PC-3 (cell line): ENCODE measurements at regions not wholly inside any gene's neighbourhood (a gene's known extent, or its start where the extent isn't known, plus 50 kb on each side); places are given as distances from the start of the nearest gene placed in this dataset.
"Not testable (repeated sequence)": the region's sequence is repeated elsewhere in the genome, so short reads cannot be mapped to it uniquely, and the experiment has no call there.

ENCODE experiments used
- ATAC-seq: fragments of 200-7000 bp; cut with Tn5 transposase; 2 replicates; pipeline ENCODE4 v1.9.1; 2020; ENCODE audit warnings: mild to moderate bottlenecking, moderate library complexity
- BruUV-seq: library from RNA; stranded (reverse); fragments of 400-500 nt; replicated peaks from 2 replicates; lab custom pipeline; 2021; lab: Mats Ljungman, UMichigan
- CTCF ChIA-PET: fragments of 300-600 bp; sonication (Branson Sonifier 250); formaldehyde crosslinking; loops from one replicate; lab custom pipeline; 2022; ENCODE audit warnings: antibody characterized with exemption; lab: Charles Lee
- POLR2A ChIA-PET: fragments of 300-600 bp; sonication (Branson Sonifier 250); formaldehyde crosslinking; loops from one replicate; lab custom pipeline; 2022; ENCODE audit warnings: antibody characterized with exemption; ENCODE audit not compliant: unreplicated experiment; lab: Charles Lee
- DNase-seq: peaks from one replicate; pipeline ENCODE4 v3.0.0-alpha.2; 2015
- H2AFZ ChIP-seq: fragments of 300-600 bp; sonication (generic); 2 replicates; pipeline ENCODE4 v1.6.0; 2016; ENCODE audit warnings: antibody characterized with exemption, low read length
- H3F3A ChIP-seq: fragments of 300-600 bp; sonication (generic); one replicate; pipeline ENCODE4 v1.6.0; 2017; ENCODE audit warnings: antibody characterized with exemption, low read length, control low read depth, mild to moderate bottlenecking; ENCODE audit not compliant: unreplicated experiment
- H3K27ac ChIP-seq: fragments of 300-600 bp; sonication (generic); 2 replicates; pipeline ENCODE4 v1.5.1; 2016; ENCODE audit warnings: mild to moderate bottlenecking, low read length
- H3K27me3 ChIP-seq: fragments of 300-600 bp; sonication (generic); 2 replicates; pipeline ENCODE4 v1.6.1; 2016; ENCODE audit warnings: low read length, mixed read lengths
- H3K36me3 ChIP-seq: fragments of 300-600 bp; sonication (generic); 2 replicates; pipeline ENCODE4 v1.6.1; 2016; ENCODE audit warnings: low read depth, mixed run types, low read length, mixed read lengths
- H3K4me1 ChIP-seq: fragments of 300-600 bp; sonication (generic); 2 replicates; pipeline ENCODE4 v1.5.1; 2016; ENCODE audit warnings: low read length; ENCODE audit not compliant: insufficient read depth
- H3K4me2 ChIP-seq: fragments of 300-600 bp; sonication (generic); 2 replicates; pipeline ENCODE4 v1.6.0; 2016; ENCODE audit warnings: low read length
- H3K4me3 ChIP-seq: fragments of 300-600 bp; sonication (generic); 2 replicates; pipeline ENCODE4 v1.5.1; 2016; ENCODE audit warnings: mild to moderate bottlenecking, low read length, mixed read lengths
- H3K79me2 ChIP-seq: fragments of 300-600 bp; sonication (generic); 2 replicates; pipeline ENCODE4 v1.6.1; 2017; ENCODE audit warnings: low read length, mixed read lengths
- H3K9ac ChIP-seq: fragments of 300-600 bp; sonication (generic); 2 replicates; pipeline ENCODE4 v1.6.0; 2016; ENCODE audit warnings: mild to moderate bottlenecking, low read length
- H3K9me2 ChIP-seq: fragments of 300-600 bp; sonication (generic); replicated peaks from 2 replicates; pipeline ENCODE4 v1.6.1; 2016; ENCODE audit warnings: mixed run types, low read length, mixed read lengths
- H3K9me3 ChIP-seq: fragments of 300-600 bp; sonication (generic); 2 replicates; pipeline ENCODE4 v1.6.1; 2016; ENCODE audit warnings: low read length, mixed read lengths
- H4K20me1 ChIP-seq: fragments of 300-600 bp; sonication (generic); 2 replicates; pipeline ENCODE4 v1.6.1; 2016; ENCODE audit warnings: low read length, mixed read lengths
- EZH2 ChIP-seq: fragments of 300-600 bp; sonication (generic); IDR thresholded peaks from one replicate; pipeline ENCODE4 v1.6.1; 2017; ENCODE audit warnings: antibody characterized with exemption, mild to moderate bottlenecking, low read length; ENCODE audit not compliant: unreplicated experiment
- EZH2phosphoT487 ChIP-seq: fragments of 300-600 bp; sonication (generic); IDR thresholded peaks from 2 replicates; pipeline ENCODE4 v1.6.1; 2018; ENCODE audit warnings: mild to moderate bottlenecking, antibody characterized with exemption, low read length, borderline replicate concordance
- intact Hi-C: fragments of 100-400 bp; cut with micrococcal nuclease; formaldehyde crosslinking; loops from 2 replicates; pipeline ENCODE4 v1.9.0; 2023
- TF ChIP-seq, protein P1 (sequence below): fragments of 300-600 bp; sonication (generic); conservative IDR thresholded peaks from 2 replicates; pipeline ENCODE4 v1.5.1; 2017; ENCODE audit warnings: antibody characterized with exemption, low read depth, mild to moderate bottlenecking, low read length

DNA sequence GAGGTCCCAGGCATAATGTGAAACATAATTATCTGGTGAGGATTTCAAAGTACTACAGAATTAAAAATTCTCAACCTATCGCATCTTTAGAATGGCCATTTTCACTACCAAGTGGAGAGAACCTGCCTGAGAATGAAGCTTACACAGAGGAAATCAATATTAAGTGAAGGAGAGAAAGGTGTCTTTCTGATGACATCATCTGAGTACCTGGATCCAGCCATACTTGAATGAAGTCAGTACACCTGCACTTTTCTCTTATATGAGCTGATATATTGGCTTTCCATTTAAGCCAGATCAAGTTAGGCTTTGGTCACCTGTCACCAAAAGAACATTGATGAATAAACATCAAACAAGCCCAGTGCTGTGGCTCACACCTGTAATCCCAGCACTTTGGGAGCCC, 118.9 kb upstream of the MED14 start:
- H3K4me3 ChIP-seq, result no peak overlapping the region
- no peaks in the 10 kb centered on the region for H3K9me2 ChIP-seq
- ChIA-PET CTCF (interaction anchor here (0.6 kb wide), 1 partner anchor 35 kb away, joined by 5 read pairs; no protein-coding TSS in a partner anchor), POLR2A (no interaction called here)
- no peaks in the 10 kb centered on the region for H3F3A ChIP-seq
- no peak for DNase-seq
- H3K36me3 ChIP-seq, result no peaks in the 10 kb centered on the region
- no peaks in the 10 kb centered on the region for H4K20me1 ChIP-seq
- H3K4me2 ChIP-seq, result no peak overlapping the region
- BruUV-seq, result no TSS peak
- no peaks in the 10 kb centered on the region for H3K79me2 ChIP-seq
- peaks cover 6% of the 10 kb centered on the region for H3K4me1 ChIP-seq
- no peak overlapping the region for H2AFZ ChIP-seq
- ATAC-seq, result no peak
- intact Hi-C loops, result no loop called here
- H3K9me3 ChIP-seq, result no peaks in the 10 kb centered on the region
- no peak overlapping the region for H3K9ac ChIP-seq
- no peaks in the 10 kb centered on the region for H3K27me3 ChIP-seq
- H3K27ac ChIP-seq, result no peak overlapping the region
- TF ChIP-seq EZH2 (no peak), EZH2phosphoT487 (no peak)
- TF ChIP-seq, protein P1, sequence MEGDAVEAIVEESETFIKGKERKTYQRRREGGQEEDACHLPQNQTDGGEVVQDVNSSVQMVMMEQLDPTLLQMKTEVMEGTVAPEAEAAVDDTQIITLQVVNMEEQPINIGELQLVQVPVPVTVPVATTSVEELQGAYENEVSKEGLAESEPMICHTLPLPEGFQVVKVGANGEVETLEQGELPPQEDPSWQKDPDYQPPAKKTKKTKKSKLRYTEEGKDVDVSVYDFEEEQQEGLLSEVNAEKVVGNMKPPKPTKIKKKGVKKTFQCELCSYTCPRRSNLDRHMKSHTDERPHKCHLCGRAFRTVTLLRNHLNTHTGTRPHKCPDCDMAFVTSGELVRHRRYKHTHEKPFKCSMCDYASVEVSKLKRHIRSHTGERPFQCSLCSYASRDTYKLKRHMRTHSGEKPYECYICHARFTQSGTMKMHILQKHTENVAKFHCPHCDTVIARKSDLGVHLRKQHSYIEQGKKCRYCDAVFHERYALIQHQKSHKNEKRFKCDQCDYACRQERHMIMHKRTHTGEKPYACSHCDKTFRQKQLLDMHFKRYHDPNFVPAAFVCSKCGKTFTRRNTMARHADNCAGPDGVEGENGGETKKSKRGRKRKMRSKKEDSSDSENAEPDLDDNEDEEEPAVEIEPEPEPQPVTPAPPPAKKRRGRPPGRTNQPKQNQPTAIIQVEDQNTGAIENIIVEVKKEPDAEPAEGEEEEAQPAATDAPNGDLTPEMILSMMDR, result no peak

DNA sequence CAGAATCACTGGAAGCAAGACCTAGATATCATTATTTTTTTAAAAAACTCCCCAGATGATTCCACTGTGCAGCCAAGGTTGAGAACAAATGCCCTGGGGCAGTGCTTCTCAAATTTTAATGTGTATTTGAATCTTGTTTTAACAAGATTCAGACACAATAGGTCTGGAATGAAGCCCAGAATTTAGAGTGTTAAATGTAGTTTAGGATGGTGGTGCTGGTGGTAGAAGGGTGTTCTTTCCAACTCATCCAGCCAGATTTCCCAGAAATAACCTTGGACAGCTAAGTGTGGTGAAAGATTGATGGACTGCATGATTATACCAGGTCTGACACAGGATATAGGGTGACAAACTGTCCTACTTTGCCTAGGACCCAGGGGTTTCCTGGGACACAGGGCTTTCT, 120.1 kb upstream of the MED14 start:
- Histone ChIP-seq H3K4me1 (peaks cover 6% of the 10 kb centered on the region), H2AFZ (no peak overlapping the region), H3K27me3 (no peaks in the 10 kb centered on the region), H3K9me2 (no peaks in the 10 kb centered on the region), H3K79me2 (no peaks in the 10 kb centered on the region), H3K27ac (0 out of 2 replicates have a peak overlapping the region, but pooled peaks have one; percentile 6), H3K9ac (no peak overlapping the region), H4K20me1 (no peaks in the 10 kb centered on the region), H3K9me3 (no peaks in the 10 kb centered on the region), H3K4me3 (no peak overlapping the region), H3K4me2 (no peak overlapping the region), H3K36me3 (no peaks in the 10 kb centered on the region), H3F3A (no peaks in the 10 kb centered on the region)
- TF ChIP-seq, protein P1, result no peak
- no peak for TF ChIP-seq EZH2
- no peak for TF ChIP-seq EZH2phosphoT487
- ChIA-PET POLR2A (no interaction called here), CTCF (no interaction called here)
- ATAC-seq (peak; percentile 88), DNase-seq (peak; percentile 94)
- intact Hi-C loops, result no loop called here
- BruUV-seq, result no TSS peak

DNA sequence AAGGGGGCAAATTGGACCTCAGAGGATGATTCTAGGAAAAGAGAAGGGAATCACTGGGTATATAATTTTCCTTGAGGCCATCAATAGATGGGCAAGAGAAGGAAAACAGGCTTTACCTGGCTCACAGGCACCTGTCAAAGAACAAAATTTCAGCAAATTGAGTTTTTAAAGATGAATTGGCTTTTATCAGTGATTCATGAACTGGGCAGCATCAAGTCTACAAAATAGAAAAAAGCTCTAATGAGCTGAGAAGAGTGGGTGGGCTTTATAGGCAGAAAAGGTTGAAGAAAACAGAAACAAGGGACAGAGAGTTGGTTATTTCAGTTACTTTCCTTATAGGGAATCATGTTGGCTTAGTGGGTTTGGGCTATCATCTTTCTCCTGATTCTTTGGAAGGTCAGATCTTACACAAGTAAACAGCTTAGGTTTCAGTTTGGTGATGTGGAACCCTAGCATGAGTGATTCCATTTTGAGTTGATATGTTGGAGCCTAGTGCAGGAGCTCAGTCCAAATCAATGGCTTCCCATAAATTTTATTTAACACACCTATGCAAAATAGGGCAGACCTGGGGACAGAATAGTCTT, 120.7 kb upstream of the MED14 start:
- intact Hi-C loops, result no loop called here
- Histone ChIP-seq H3K36me3 (no peaks in the 10 kb centered on the region), H3K27me3 (no peaks in the 10 kb centered on the region), H4K20me1 (no peaks in the 10 kb centered on the region), H3K4me2 (no peak overlapping the region), H3F3A (no peaks in the 10 kb centered on the region), H3K4me3 (no peak overlapping the region), H3K27ac (0 out of 2 replicates have a peak overlapping the region, but pooled peaks have one; percentile 6), H2AFZ (no peak overlapping the region), H3K79me2 (no peaks in the 10 kb centered on the region), H3K9me2 (no peaks in the 10 kb centered on the region), H3K9me3 (no peaks in the 10 kb centered on the region), H3K4me1 (peaks cover 6% of the 10 kb centered on the region), H3K9ac (no peak overlapping the region)
- ChIA-PET CTCF (no interaction called here), POLR2A (no interaction called here)
- no peak for DNase-seq
- TF ChIP-seq, protein P1, result no peak
- no peak for TF ChIP-seq EZH2
- TF ChIP-seq EZH2phosphoT487, result no peak
- BruUV-seq, result no TSS peak
- no peak for ATAC-seq

DNA sequence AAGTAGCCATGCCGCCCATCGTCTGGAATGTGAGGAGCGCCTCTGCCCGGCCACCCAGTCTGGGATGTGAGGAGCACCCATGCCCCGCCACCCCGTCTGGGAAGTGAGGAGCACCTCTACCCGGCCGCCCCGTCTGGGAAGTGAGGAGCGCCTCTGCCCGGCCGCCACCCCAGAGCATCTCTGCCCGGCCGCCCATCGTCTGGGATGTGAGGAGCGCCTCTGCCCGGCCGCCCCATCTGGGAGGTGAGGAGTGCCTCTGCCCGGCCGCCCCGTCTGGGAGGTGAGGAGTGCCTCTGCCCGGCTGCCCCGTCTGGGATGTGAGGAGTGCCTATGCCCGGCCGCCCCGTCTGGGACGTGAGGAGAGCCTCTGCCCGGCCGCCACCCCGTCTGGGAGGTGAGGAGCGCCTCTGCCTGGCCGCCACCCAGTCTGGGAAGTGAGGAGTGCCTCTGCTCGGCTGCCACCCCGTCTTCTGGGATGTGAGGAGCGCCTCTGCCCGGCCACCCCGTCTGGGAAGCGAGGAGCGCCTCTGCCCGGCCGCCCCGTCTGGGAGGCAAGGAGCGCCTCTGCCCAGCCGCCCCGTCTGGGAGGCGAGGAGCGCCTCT, 126.7 kb upstream of the MED14 start:
- H3K4me1 ChIP-seq, BruUV-seq, H3K9me2 ChIP-seq, H3K4me2 ChIP-seq, H3K9ac ChIP-seq, H3K27me3 ChIP-seq, H3K36me3 ChIP-seq, H3K79me2 ChIP-seq, intact Hi-C loops, H3K4me3 ChIP-seq, DNase-seq, H3K9me3 ChIP-seq, H2AFZ ChIP-seq, POLR2A ChIA-PET, H4K20me1 ChIP-seq, H3F3A ChIP-seq, ATAC-seq, H3K27ac ChIP-seq, CTCF ChIA-PET: not testable (repeated sequence)
